ENCODE measurements at regions not wholly inside any gene's neighbourhood (a gene's known extent, or its start where the extent isn't known, plus 50 kb on each side); places are given as distances from the start of the nearest gene placed in this dataset.
"Not testable (repeated sequence)": the region's sequence is repeated elsewhere in the genome, so short reads cannot be mapped to it uniquely, and the experiment has no call there.

DNA sequence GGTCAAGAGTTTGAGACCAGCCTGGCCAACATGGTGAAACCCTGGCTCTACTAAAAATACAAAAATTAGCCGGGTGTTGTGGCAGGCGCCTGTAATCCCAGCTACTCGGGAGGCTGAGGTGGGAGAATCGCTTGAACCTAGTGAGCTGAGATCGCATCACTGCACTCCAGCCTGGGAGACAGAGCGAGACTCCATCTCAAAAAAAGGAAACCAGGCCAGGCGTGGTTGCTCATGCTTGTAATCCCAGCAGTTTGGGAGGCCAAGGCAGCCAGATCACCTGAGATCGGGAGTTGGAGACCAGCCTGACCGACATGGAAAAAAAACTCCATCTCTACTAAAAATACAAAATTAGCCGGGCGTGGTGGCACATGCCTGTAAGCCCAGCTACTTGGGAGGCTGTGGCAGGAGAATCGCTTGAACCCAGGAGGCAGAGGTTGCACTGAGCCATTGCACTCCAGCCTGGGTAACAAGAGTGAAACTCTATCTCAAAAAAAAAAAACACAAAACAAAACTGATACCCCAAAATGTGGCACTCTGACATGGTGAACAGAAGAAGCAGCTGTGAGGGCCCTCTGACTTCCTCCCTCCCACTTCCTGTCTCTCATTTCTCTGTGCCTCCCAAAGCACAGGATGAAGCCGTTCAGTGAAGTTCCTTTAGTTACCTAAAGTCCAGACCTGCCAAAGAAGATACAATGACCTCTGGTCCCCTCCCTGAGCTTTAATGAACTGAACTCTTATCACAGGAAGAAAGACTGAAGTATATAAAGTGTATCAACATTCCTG is 93.2 kb upstream of the GRIN2A start:
- DNase-seq (ENCODE audit: low read depth) = not testable (repeated sequence)

DNA sequence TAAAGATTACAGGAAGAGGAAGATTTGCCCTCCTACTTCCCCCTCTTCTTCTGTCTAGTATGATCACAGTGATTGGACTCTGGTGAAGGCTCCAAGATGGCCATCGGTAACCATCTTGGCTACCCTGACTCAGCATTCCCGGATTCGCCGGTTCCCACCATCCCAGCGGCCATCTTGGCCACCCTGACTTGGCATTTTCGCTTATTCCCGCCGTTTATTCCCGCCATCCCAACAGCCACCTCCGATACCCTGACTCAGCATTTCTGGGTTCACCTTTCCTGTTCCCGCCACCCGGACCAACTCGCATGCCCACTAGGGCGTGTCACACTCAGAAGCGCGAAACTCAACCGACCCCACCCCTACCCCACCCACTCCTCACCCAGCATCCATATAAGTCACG is 95.4 kb upstream of the GRIN2A start:
- DNase-seq (ENCODE audit: low read depth) = no peak

- no peak for DNase-seq (ENCODE audit: low read depth)
Observed at GRCh38 chr16:10280262-10281170, 98.3 kb upstream of the GRIN2A start.

- DNase-seq (ENCODE audit: low read depth) = no peak
Observed at GRCh38 chr16:10282367-10282766, 100.1 kb upstream of the GRIN2A start.

DNA sequence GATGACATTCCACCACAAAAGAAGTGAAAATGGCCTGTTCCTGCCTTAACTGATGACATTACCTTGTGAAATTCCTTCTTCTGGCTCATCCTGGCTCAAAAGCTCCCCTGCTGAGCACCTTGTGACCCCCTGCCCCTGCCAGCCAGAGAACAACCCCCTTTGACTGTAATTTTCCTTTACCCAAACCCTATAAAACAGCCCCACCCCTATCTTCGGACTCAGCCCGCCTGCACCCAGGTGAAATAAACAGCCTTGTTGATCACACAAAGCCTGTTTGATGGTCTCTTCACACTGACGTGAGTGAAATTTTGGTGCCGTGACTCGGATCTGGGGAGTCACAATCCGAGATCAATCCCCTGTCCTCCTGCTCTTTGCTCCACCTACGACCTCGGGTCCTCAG is 101.0 kb upstream of the GRIN2A start:
- not testable (repeated sequence) for DNase-seq (ENCODE audit: low read depth)

- not testable (repeated sequence) for DNase-seq (ENCODE audit: low read depth)
Observed at GRCh38 chr16:10290467-10291105, 95.3 kb upstream of the ATF7IP2 start.

GRCh38 chr16:10292197-10292596 is 93.7 kb upstream of the ATF7IP2 start:
- not testable (repeated sequence) for DNase-seq (ENCODE audit: low read depth)

- DNase-seq (ENCODE audit: low read depth) = not testable (repeated sequence)
Observed at GRCh38 chr16:10292976-10293375, 92.9 kb upstream of the ATF7IP2 start.

- not testable (repeated sequence) for DNase-seq (ENCODE audit: low read depth)
Observed at GRCh38 chr16:10294153-10294552, 91.7 kb upstream of the ATF7IP2 start.

- no peak for DNase-seq (ENCODE audit: low read depth)
Observed at GRCh38 chr16:10296956-10297340, 88.9 kb upstream of the ATF7IP2 start.

GRCh38 chr16:10297341-10298006 is 88.4 kb upstream of the ATF7IP2 start:
- no peak for DNase-seq (ENCODE audit: low read depth)

GRCh38 chr16:10300905-10301304 is 85.0 kb upstream of the ATF7IP2 start:
- DNase-seq (ENCODE audit: low read depth) = no peak

- not testable (repeated sequence) for DNase-seq (ENCODE audit: low read depth)
Observed at GRCh38 chr16:10301547-10301946, 84.3 kb upstream of the ATF7IP2 start.

DNA sequence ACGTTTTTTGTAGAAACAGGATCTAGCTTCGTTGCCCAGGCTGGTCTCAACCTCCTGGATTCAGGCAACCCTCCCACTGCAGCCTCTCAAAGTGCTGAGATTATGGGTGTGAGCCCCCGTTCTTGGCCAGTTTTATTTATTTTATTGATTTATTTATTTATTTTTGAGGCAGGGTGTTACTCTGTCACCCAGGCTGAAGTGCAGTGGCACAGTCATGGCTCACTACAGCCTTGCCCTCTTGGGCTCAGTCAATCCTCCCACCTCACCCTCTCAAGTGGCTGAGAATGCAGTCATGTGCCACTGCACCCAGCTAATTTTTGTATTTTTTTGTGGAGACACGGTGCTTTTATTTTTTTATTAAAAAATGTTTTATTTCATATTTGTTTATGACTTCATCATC is 79.9 kb upstream of the ATF7IP2 start:
- DNase-seq (ENCODE audit: low read depth) = no peak

DNA sequence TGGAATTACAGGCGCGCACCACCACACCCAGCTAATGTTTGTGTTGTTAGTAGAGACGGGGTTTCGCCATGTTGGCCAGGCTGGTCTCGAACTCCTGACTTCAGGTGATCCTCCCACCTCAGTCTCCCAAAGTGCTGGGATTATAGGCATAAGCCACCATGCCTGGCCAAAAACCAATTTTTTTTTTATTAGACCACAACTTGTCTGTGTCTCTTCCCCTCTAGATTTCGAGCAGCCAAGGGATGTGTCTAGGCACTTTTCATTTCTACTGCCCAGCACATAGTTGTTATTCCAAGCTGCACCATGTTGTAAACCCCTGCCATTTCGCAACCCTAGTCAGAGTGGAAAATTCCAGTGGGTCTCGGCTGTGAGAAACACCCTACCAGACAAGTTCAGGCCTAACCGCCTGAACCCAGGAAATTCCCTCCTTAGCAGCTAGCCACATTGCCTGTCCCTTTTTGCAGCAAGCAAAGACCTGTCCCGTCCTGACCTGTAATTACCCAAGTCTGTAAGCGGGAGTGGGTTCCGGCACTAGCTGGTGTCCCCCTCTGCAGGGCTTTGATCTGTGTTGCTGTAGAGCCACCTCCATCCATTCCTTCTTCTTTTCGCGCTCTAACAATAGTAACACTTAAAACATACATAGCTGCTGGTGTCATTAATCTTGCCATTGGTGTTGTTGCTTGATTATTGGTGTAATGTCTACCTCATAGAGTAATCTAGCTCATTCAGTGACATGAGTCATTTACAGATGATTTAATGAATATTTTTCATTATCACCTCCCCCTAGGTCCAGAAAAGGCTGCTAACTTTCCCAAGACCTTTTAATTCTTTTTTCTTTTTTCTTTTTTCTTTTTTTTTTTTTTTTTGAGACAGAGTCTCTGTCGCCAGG is 77.3 kb upstream of the ATF7IP2 start:
- peak; percentile 6 for DNase-seq (ENCODE audit: low read depth)

DNA sequence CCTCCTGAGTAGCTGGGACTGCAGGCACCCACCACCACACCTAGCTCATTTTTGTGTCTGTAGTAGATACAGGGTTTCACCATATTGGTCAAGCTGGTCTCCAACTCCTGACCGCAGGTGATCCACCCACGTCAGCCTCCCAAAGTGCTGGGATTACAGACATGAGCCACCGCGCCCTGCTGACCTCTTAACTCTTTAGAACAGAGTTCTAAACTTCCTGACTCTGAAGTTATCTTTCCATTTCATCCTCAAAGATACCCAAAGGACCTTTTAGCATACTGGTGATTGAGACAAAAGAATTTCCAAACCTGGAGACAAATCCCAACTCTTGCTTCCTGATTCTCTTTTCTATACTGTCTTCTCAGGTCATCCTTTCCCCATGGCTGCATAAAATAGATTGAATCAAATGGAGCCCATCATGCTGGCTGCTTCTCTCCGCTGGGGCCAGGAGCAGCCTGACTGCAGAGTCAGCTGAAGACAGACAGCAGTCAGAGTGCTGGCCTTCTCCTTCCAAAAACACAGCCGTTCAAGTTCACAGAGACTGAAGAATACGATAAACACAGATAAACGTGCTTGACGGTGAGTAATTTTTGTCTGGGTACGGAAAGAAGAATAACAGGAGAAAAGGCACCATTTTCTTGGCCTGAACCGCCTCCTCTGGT is 76.5 kb upstream of the ATF7IP2 start:
- no peak for DNase-seq (ENCODE audit: low read depth)

DNA sequence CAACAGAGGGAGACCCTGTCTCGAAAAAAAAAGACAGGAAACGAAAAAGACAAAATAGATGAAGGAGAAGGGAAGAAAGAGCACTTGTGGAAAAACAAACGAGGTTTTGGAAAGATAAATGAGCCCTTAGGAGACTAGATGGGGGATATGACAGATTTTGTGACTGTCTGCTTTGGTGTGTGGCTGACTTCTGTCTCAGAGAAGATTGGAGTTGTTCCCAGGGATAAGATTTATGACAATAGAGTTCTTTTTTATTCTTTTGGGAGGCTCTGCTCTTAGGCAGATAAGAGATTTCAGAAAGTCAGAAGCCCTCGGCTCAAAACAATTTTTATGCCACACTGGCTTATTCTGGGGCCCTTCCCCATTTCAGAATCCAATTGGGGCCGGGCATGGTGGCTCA is 73.9 kb upstream of the ATF7IP2 start:
- no peak for DNase-seq (ENCODE audit: low read depth)

GRCh38 chr16:10312784-10313724 is 72.8 kb upstream of the ATF7IP2 start:
- DNase-seq (ENCODE audit: low read depth) = no peak

DNA sequence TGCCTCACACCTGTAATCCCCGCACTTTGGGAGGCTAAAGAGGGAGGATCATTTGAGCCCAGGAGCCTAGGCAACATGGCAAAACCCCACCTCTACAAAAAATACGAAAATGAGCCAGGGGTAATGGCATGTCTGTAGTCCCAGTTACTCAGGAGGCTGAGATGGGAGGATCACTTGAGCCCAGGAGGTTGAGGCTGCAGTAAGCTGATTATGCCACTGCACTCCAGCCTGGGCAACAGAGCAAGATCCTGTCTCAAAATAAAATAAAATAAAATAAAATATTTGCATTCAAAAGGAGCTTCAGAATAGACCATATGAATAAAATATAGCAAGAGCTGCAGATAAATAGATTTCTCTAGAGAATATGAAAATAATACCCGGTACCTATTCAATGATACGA is 71.5 kb upstream of the ATF7IP2 start:
- no peak for DNase-seq (ENCODE audit: low read depth)
